HEK293T (cell line): ENCODE measurements at regions not wholly inside any gene's neighbourhood (a gene's known extent, or its start where the extent isn't known, plus 50 kb on each side); places are given as distances from the start of the nearest gene placed in this dataset.

Experiments
- BHLHE40 ChIP-seq: fragments of 450-650 bp; IDR thresholded peaks from 2 replicates; pipeline ENCODE4 v1.6.1; 2016; ENCODE audit warnings: mild to moderate bottlenecking, moderate library complexity, borderline replicate concordance
- CTBP1 ChIP-seq: fragments of 450-650 bp; IDR thresholded peaks from 2 replicates; pipeline ENCODE4 v1.6.1; 2016; ENCODE audit warnings: borderline replicate concordance
- FOXA1 ChIP-seq: fragments of 450-650 bp; IDR thresholded peaks from 2 replicates; pipeline ENCODE4 v1.6.1; 2016; ENCODE audit warnings: mild to moderate bottlenecking
- FOXK2 ChIP-seq: fragments of 450-650 bp; IDR thresholded peaks from 2 replicates; pipeline ENCODE4 v1.6.1; 2016; ENCODE audit warnings: mild to moderate bottlenecking
- NFRKB ChIP-seq: fragments of 450-650 bp; IDR thresholded peaks from 2 replicates; pipeline ENCODE4 v1.6.1; 2016; ENCODE audit warnings: mild to moderate bottlenecking, moderate library complexity
- SUZ12 ChIP-seq: fragments of 450-650 bp; IDR thresholded peaks from 2 replicates; pipeline ENCODE4 v1.6.1; 2016; ENCODE audit warnings: mild to moderate bottlenecking

- TF ChIP-seq BHLHE40 (no peak), FOXA1 (no peak), CTBP1 (no peak), NFRKB (no peak), SUZ12 (no peak), FOXK2 (no peak)
Observed at GRCh38 chr13:107600971-107601370, 614.4 kb downstream of the LIG4 start.
